Prostate gland (tissue), 2 donors: ENCODE measurements at regions not wholly inside any gene's neighbourhood (a gene's known extent, or its start where the extent isn't known, plus 50 kb on each side); places are given as distances from the start of the nearest gene placed in this dataset.

Experiments used
- POLR2A ChIP-seq: fragments of 450-650 bp; IDR thresholded peaks from one replicate; pipeline ENCODE4 v1.6.1; 2016; ENCODE audit warnings: antibody characterized with exemption, mild to moderate bottlenecking
- POLR2AphosphoS5 ChIP-seq: sonication (generic); formaldehyde crosslinking; IDR thresholded peaks from one replicate; pipeline ENCODE4 v1.6.1; 2017; ENCODE audit warnings: antibody characterized with exemption
- TF ChIP-seq, protein P1 (sequence below), 4 experiments: fragments of 200-600 bp in 2 of 4; fragments of 450-650 bp in 2 of 4; sonication (generic) in 2 of 4; IDR thresholded peaks; 1 replicate in 3 of 4; 2 replicates in 1 of 4; pipeline ENCODE4 v1.5.1; 2016 to 2019; ENCODE audit warnings: antibody characterized with exemption in 4 of 4, mild to moderate bottlenecking in 2 of 4, moderate library complexity in 2 of 4

- TF ChIP-seq, protein P1, sequence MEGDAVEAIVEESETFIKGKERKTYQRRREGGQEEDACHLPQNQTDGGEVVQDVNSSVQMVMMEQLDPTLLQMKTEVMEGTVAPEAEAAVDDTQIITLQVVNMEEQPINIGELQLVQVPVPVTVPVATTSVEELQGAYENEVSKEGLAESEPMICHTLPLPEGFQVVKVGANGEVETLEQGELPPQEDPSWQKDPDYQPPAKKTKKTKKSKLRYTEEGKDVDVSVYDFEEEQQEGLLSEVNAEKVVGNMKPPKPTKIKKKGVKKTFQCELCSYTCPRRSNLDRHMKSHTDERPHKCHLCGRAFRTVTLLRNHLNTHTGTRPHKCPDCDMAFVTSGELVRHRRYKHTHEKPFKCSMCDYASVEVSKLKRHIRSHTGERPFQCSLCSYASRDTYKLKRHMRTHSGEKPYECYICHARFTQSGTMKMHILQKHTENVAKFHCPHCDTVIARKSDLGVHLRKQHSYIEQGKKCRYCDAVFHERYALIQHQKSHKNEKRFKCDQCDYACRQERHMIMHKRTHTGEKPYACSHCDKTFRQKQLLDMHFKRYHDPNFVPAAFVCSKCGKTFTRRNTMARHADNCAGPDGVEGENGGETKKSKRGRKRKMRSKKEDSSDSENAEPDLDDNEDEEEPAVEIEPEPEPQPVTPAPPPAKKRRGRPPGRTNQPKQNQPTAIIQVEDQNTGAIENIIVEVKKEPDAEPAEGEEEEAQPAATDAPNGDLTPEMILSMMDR (IDR thresholded peaks at IDR 0.05) = no peak
- TF ChIP-seq POLR2A = no peak
- TF ChIP-seq POLR2AphosphoS5 = no peak
Measured at GRCh38 chr16:86930663-86931373, 352.5 kb downstream of the FOXL1 start.
